WERI-Rb-1 (cell line): ENCODE measurements at regions not wholly inside any gene's neighbourhood (a gene's known extent, or its start where the extent isn't known, plus 50 kb on each side); places are given as distances from the start of the nearest gene placed in this dataset.

Experiments
- DNase-seq: peaks from one replicate; pipeline ENCODE4 v3.0.0-alpha.2; 2020
- H3K27ac ChIP-seq: fragments of 250-450 bp; sonication (Bioruptor Pico); 2 replicates; pipeline ENCODE4 v1.5.1; 2020; ENCODE audit warnings: mild to moderate bottlenecking, moderate library complexity
- H3K27me3 ChIP-seq: fragments of 250-450 bp; sonication (Bioruptor Pico); 2 replicates; pipeline ENCODE4 v1.5.1; 2021; ENCODE audit warnings: mild to moderate bottlenecking, low read depth, moderate library complexity; ENCODE audit not compliant: insufficient read depth, severe bottlenecking
- H3K36me3 ChIP-seq: fragments of 250-450 bp; sonication (Bioruptor Pico); 2 replicates; pipeline ENCODE4 v1.5.1; 2020; ENCODE audit warnings: mild to moderate bottlenecking, moderate library complexity
- H3K4me3 ChIP-seq: 2 replicates; pipeline ENCODE4 v1.5.1; 2011; ENCODE audit warnings: low read depth, mild to moderate bottlenecking, control low read depth, low read length
- H3K9me3 ChIP-seq: fragments of 250-450 bp; sonication (Bioruptor Pico); 2 replicates; pipeline ENCODE4 v1.5.1; 2021; ENCODE audit warnings: mild to moderate bottlenecking, moderate library complexity; ENCODE audit not compliant: severe bottlenecking
- TF ChIP-seq, protein P1 (sequence below): IDR thresholded peaks from 2 replicates; pipeline ENCODE4 v1.5.1; 2011; ENCODE audit warnings: low read depth, mild to moderate bottlenecking, control low read depth, inconsistent platforms, low read length

DNA sequence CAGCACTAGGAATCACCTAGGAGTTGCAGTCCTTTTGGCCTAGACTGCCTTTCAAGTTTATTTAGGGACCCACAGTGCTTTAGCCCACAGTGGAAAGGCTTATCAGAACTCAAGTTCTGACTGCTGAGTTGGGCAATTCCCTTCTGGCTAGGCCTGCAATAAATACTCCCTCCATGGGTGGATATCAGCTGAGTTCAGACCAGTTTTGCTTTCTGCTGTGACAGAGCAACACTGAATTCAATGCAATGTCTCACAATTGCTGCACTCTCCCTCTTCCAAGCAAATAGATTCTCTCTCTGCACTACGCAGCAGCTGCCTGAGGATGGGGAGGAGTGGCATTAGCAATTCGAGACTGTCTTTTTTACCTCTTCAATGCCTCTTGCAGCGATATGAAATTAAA lies 1153.3 kb downstream of the SORCS1 start:
- DNase-seq, result no peak
- Histone ChIP-seq H3K27me3 (no peaks in the 10 kb centered on the region), H3K9me3 (peaks cover 5% of the 10 kb centered on the region), H3K36me3 (no peaks in the 10 kb centered on the region), H3K27ac (no peak overlapping the region), H3K4me3 (no peak overlapping the region)
- TF ChIP-seq, protein P1, sequence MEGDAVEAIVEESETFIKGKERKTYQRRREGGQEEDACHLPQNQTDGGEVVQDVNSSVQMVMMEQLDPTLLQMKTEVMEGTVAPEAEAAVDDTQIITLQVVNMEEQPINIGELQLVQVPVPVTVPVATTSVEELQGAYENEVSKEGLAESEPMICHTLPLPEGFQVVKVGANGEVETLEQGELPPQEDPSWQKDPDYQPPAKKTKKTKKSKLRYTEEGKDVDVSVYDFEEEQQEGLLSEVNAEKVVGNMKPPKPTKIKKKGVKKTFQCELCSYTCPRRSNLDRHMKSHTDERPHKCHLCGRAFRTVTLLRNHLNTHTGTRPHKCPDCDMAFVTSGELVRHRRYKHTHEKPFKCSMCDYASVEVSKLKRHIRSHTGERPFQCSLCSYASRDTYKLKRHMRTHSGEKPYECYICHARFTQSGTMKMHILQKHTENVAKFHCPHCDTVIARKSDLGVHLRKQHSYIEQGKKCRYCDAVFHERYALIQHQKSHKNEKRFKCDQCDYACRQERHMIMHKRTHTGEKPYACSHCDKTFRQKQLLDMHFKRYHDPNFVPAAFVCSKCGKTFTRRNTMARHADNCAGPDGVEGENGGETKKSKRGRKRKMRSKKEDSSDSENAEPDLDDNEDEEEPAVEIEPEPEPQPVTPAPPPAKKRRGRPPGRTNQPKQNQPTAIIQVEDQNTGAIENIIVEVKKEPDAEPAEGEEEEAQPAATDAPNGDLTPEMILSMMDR, result no peak

DNA sequence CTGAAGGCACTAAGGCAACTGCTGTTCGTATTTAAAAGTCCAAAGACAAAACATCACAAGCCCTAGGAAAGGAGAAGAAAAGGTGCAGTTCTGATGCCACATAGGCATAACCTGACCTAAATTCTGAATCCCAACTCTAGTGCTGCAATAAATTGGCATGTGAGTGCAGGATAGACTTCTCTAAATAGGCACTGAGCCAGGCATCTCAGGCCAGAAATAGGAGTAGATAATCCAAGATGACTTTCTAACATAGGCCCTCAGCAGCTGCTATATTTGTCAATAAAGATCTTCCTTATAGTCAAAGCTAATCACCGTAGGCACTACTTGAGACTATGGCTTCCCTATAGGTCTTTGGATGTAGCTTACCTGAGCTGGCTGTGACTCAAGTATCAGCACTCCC lies 1163.8 kb downstream of the SORCS1 start:
- no peak overlapping the region for H3K27ac ChIP-seq
- no peaks in the 10 kb centered on the region for H3K27me3 ChIP-seq
- H3K36me3 ChIP-seq, result no peaks in the 10 kb centered on the region
- DNase-seq, result no peak
- TF ChIP-seq, protein P1, result no peak
- H3K4me3 ChIP-seq, result no peak overlapping the region
- H3K9me3 ChIP-seq, result no peaks in the 10 kb centered on the region

- Histone ChIP-seq H3K9me3 (no peaks in the 10 kb centered on the region), H3K4me3 (no peak overlapping the region), H3K36me3 (no peaks in the 10 kb centered on the region), H3K27ac (no peak overlapping the region), H3K27me3 (no peaks in the 10 kb centered on the region)
- DNase-seq, result no peak
- TF ChIP-seq, protein P1, result no peak
Observed at GRCh38 chr10:105993609-105994008, 1170.9 kb downstream of the SORCS1 start.

GRCh38 chr10:105992928-105993327 lies 1171.6 kb downstream of the SORCS1 start:
- Histone ChIP-seq H3K36me3 (no peaks in the 10 kb centered on the region), H3K27ac (no peak overlapping the region), H3K27me3 (no peaks in the 10 kb centered on the region), H3K4me3 (no peak overlapping the region), H3K9me3 (no peaks in the 10 kb centered on the region)
- DNase-seq, result no peak
- TF ChIP-seq, protein P1, result no peak

- Histone ChIP-seq H3K27me3 (no peaks in the 10 kb centered on the region), H3K4me3 (no peak overlapping the region), H3K36me3 (no peaks in the 10 kb centered on the region), H3K9me3 (no peaks in the 10 kb centered on the region), H3K27ac (no peak overlapping the region)
- TF ChIP-seq, protein P1, result no peak
- DNase-seq, result no peak
Observed at GRCh38 chr10:105990529-105990928, 1174.0 kb downstream of the SORCS1 start.

DNA sequence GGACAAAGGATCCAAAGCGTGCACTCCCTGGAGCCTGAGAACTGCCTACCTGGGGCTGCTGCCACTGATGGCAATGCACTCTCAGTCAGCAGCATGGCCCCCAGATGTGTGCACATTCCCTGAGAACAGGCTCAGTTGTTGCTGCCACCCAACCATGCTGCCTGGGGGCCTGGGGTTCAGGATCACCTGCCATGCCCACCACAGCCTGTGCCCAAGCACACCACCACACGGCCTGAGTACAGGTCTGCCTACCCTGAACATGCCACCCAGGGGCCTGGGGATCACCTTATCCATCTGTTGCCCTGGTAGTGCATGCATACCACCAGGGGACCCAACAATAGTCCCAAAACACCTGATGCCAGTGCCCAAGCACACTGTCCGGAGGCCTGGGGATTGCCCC lies 1174.5 kb downstream of the SORCS1 start:
- Histone ChIP-seq H3K9me3 (no peaks in the 10 kb centered on the region), H3K36me3 (no peaks in the 10 kb centered on the region), H3K27me3 (no peaks in the 10 kb centered on the region), H3K27ac (no peak overlapping the region), H3K4me3 (no peak overlapping the region)
- TF ChIP-seq, protein P1, result no peak
- no peak for DNase-seq
